ENCODE measurements at regions not wholly inside any gene's neighbourhood (a gene's known extent, or its start where the extent isn't known, plus 50 kb on each side); places are given as distances from the start of the nearest gene placed in this dataset.

DNA sequence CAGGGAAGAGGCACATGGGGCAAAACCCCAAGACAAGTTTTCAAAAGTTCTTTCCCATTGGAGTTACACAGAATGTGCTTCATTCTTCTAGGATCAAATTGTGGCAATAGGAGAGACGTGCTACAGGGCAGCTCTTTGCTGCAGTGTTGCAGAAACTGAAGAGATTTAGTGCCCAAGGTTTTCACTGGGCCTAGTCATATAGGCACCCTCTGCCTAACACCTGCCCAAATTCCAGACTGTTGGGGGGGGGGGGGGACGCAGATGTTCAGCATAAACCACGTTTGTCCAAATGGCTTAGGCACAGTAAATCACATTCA, 346.8 kb upstream of the ZNF717 start:
- POLR2A ChIA-PET: no interaction called here
- intact Hi-C loops (cut with micrococcal nuclease): no loop called here
- no peak for TF ChIP-seq CBFA2T3 (IDR thresholded peaks at IDR 0.05)
- no peak for TF ChIP-seq ZEB2 (IDR thresholded peaks at IDR 0.05)
- TF ChIP-seq NFXL1 (CRISPR knock-in tag; IDR thresholded peaks at IDR 0.05): no peak
- no peak for TF ChIP-seq DNMT1 (IDR thresholded peaks at IDR 0.05)
- no peak for TF ChIP-seq CSDE1 (IDR thresholded peaks at IDR 0.05)
- no peak for TF ChIP-seq TSC22D4 (tag; IDR thresholded peaks at IDR 0.05)
- no peak for TF ChIP-seq NELFE (IDR thresholded peaks at IDR 0.05; ENCODE audit: insufficient read depth, insufficient read length)
- TF ChIP-seq PCBP2 (IDR thresholded peaks at IDR 0.05; ENCODE audit: low read depth, low read length, poor library complexity, severe bottlenecking): no peak
- TF ChIP-seq PHF21A (IDR thresholded peaks at IDR 0.05; ENCODE audit: borderline replicate concordance, low read depth): no peak
- no peak for TF ChIP-seq ZNF232 (CRISPR knock-in tag; IDR thresholded peaks at IDR 0.05)
- TF ChIP-seq ZNF766 (CRISPR knock-in tag; conservative IDR thresholded peaks at IDR 0.05): no peak
- TF ChIP-seq ZNF316 (IDR thresholded peaks at IDR 0.05): no peak
- TF ChIP-seq, protein P1, sequence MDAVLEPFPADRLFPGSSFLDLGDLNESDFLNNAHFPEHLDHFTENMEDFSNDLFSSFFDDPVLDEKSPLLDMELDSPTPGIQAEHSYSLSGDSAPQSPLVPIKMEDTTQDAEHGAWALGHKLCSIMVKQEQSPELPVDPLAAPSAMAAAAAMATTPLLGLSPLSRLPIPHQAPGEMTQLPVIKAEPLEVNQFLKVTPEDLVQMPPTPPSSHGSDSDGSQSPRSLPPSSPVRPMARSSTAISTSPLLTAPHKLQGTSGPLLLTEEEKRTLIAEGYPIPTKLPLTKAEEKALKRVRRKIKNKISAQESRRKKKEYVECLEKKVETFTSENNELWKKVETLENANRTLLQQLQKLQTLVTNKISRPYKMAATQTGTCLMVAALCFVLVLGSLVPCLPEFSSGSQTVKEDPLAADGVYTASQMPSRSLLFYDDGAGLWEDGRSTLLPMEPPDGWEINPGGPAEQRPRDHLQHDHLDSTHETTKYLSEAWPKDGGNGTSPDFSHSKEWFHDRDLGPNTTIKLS (IDR thresholded peaks at IDR 0.05; ENCODE audit: borderline replicate concordance, low read depth): no peak
- no peak for TF ChIP-seq STAT5B (CRISPR knock-in tag; IDR thresholded peaks at IDR 0.05)
- TF ChIP-seq SRSF1 (IDR thresholded peaks at IDR 0.05; ENCODE audit: low read depth, low read length): no peak
- TF ChIP-seq, protein P2, sequence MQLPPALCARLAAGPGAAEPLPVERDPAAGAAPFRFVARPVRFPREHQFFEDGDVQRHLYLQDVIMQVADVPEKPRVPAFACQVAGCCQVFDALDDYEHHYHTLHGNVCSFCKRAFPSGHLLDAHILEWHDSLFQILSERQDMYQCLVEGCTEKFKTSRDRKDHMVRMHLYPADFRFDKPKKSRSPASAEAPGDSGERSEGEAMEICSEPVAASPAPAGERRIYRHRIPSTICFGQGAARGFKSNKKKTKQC (CRISPR knock-in tag; IDR thresholded peaks at IDR 0.05): no peak
- no peak for TF ChIP-seq NFATC3 (IDR thresholded peaks at IDR 0.05)
- TF ChIP-seq, protein P3, sequence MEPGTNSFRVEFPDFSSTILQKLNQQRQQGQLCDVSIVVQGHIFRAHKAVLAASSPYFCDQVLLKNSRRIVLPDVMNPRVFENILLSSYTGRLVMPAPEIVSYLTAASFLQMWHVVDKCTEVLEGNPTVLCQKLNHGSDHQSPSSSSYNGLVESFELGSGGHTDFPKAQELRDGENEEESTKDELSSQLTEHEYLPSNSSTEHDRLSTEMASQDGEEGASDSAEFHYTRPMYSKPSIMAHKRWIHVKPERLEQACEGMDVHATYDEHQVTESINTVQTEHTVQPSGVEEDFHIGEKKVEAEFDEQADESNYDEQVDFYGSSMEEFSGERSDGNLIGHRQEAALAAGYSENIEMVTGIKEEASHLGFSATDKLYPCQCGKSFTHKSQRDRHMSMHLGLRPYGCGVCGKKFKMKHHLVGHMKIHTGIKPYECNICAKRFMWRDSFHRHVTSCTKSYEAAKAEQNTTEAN (CRISPR knock-in tag; IDR thresholded peaks at IDR 0.05): no peak
- CTCF ChIA-PET (ENCODE audit: low intra/inter-chr PET ratio): no interaction called here
- in situ Hi-C loops (cut with MboI): no loop called here
- Histone ChIP-seq H2AFZ (ENCODE audit: low read depth, low read length) (no peak overlapping the region), H3K4me1 (replicated peaks in 1 of 2; ENCODE audit: control insufficient read depth in 2 of 2, insufficient read depth in 2 of 2, low read length in 2 of 2) (no peaks in the 10 kb centered on the region), H3K9me3 (replicated peaks; ENCODE audit: control insufficient read depth, insufficient read depth, low read depth, low read length) (no peaks in the 10 kb centered on the region), H3K4me2 (ENCODE audit: insufficient read depth, low read length) (no peak overlapping the region), H3K4me3 (no peak overlapping the region), H3K36me3 (ENCODE audit: control insufficient read depth, insufficient read depth, low read length) (no peaks in the 10 kb centered on the region), H3K79me2 (ENCODE audit: control insufficient read depth, insufficient read depth, low read length) (no peaks in the 10 kb centered on the region), H3K9me1 (ENCODE audit: control insufficient read depth, insufficient read depth, low read length) (no peaks in the 10 kb centered on the region), H3K27me3 (ENCODE audit: control insufficient read depth in 2 of 2, insufficient read depth in 2 of 2, low read length in 2 of 2) (no peaks in the 10 kb centered on the region), H3K27ac (ENCODE audit: extremely low read depth, low read depth, low read length) (no peak overlapping the region), H4K20me1 (replicated peaks; ENCODE audit: control insufficient read depth, insufficient read depth, low read length) (no peaks in the 10 kb centered on the region), H3K9ac (ENCODE audit: insufficient read depth in 1 of 2, low read depth in 2 of 2, low read length in 2 of 2) (no peak overlapping the region)
- DNase-seq (ENCODE audit: extremely low read depth in 1 of 4, low spot score in 3 of 4) (no peak), FAIRE-seq (no peak), ATAC-seq (no peak)
- BruUV-seq (replicated peaks): no TSS peak
- 0% methylated on average over 2 of the region's 3 CpGs for WGBS (ENCODE audit: insufficient coverage, low coverage, missing lambda C conversion rate)

Data from K562 (cell line).